WTC11 (cell line): ENCODE measurements at regions not wholly inside any gene's neighbourhood (a gene's known extent, or its start where the extent isn't known, plus 50 kb on each side); places are given as distances from the start of the nearest gene placed in this dataset.

Experiments
- ATAC-seq: fragments of 200-7000 bp; cut with Tn5 transposase; 2 replicates; pipeline ENCODE4 v1.10.0; 2021; ENCODE audit warnings: mild to moderate bottlenecking, moderate library complexity
- CTCF ChIA-PET: fragments of 300-600 bp; sonication (Branson Sonifier 250); formaldehyde crosslinking; loops from one replicate; lab custom pipeline; 2021; ENCODE audit warnings: antibody characterized with exemption; lab: Charles Lee
- POLR2A ChIA-PET: fragments of 350-600 bp; sonication (Branson Sonifier 250); formaldehyde crosslinking; loops from one replicate; lab custom pipeline; 2021; ENCODE audit warnings: antibody characterized with exemption; lab: Charles Lee
- DNase-seq: peaks from one replicate; pipeline ENCODE4 v3.0.0; 2021; ENCODE audit warnings: low spot score
- H3K27ac Mint-ChIP-seq: 2 replicates; pipeline ENCODE4 v1.8.0; 2021; ENCODE audit warnings: mixed read lengths
- H3K27me3 Mint-ChIP-seq: 2 replicates; pipeline ENCODE4 v1.8.0; 2021; ENCODE audit warnings: low read depth, mild to moderate bottlenecking, moderate library complexity, mixed read lengths
- H3K36me3 Mint-ChIP-seq: 2 replicates; pipeline ENCODE4 v1.8.0; 2021; ENCODE audit warnings: mixed read lengths
- H3K4me1 Mint-ChIP-seq: 2 replicates; pipeline ENCODE4 v1.8.0; 2022; ENCODE audit warnings: mixed read lengths
- H3K4me3 Mint-ChIP-seq: 2 replicates; pipeline ENCODE4 v1.8.0; 2021; ENCODE audit warnings: mild to moderate bottlenecking, moderate library complexity, mixed read lengths
- H3K9me3 Mint-ChIP-seq: 2 replicates; pipeline ENCODE4 v1.8.0; 2021; ENCODE audit warnings: mixed read lengths
- ARID4B ChIP-seq: sonication (generic); formaldehyde crosslinking; IDR thresholded peaks from 2 replicates; pipeline ENCODE4 v1.8.0; 2023; ENCODE audit warnings: missing genetic modification reagents, mild to moderate bottlenecking, borderline replicate concordance
- CDX4 ChIP-seq: fragments of 250-450 bp; sonication (Bioruptor Pico); IDR thresholded peaks from 2 replicates; pipeline ENCODE4 v1.9.0; 2021; ENCODE audit warnings: moderate library complexity, mild to moderate bottlenecking, inconsistent platforms, borderline replicate concordance
- CREB1 ChIP-seq: sonication (generic); formaldehyde crosslinking; IDR thresholded peaks from 2 replicates; pipeline ENCODE4 v1.8.0; 2023; ENCODE audit warnings: mild to moderate bottlenecking, missing genetic modification reagents
- CTCF ChIP-seq: fragments of 200-600 bp; IDR thresholded peaks from 2 replicates; pipeline ENCODE4 v1.8.0; 2022; ENCODE audit warnings: antibody characterized with exemption
- E2F1 ChIP-seq: sonication (generic); formaldehyde crosslinking; IDR thresholded peaks from 2 replicates; pipeline ENCODE4 v1.8.0; 2022; ENCODE audit warnings: mild to moderate bottlenecking, missing genetic modification reagents
- FOXP1 ChIP-seq: sonication (generic); formaldehyde crosslinking; IDR thresholded peaks from 2 replicates; pipeline ENCODE4 v1.8.0; 2022; ENCODE audit warnings: missing genetic modification reagents, mild to moderate bottlenecking, moderate library complexity, borderline replicate concordance
- GABPB1 ChIP-seq: sonication (generic); formaldehyde crosslinking; IDR thresholded peaks from 2 replicates; pipeline ENCODE4 v1.8.1; 2023; ENCODE audit warnings: mild to moderate bottlenecking, missing genetic modification reagents
- IRF2 ChIP-seq: sonication (generic); formaldehyde crosslinking; IDR thresholded peaks from 2 replicates; pipeline ENCODE4 v1.8.0; 2022; ENCODE audit warnings: low read depth, missing genetic modification reagents, borderline replicate concordance
- KAT7 ChIP-seq: sonication (generic); formaldehyde crosslinking; IDR thresholded peaks from 2 replicates; pipeline ENCODE4 v1.8.1; 2023; ENCODE audit warnings: missing genetic modification reagents, mild to moderate bottlenecking, borderline replicate concordance
- MLX ChIP-seq: sonication (generic); formaldehyde crosslinking; IDR thresholded peaks from 2 replicates; pipeline ENCODE4 v1.8.1; 2023; ENCODE audit warnings: mild to moderate bottlenecking, missing genetic modification reagents, moderate library complexity
- NFATC4 ChIP-seq: fragments of 250-450 bp; sonication (Bioruptor Pico); IDR thresholded peaks from 2 replicates; pipeline ENCODE4 v1.9.0; 2021; ENCODE audit warnings: mild to moderate bottlenecking
- NR3C1 ChIP-seq: sonication (generic); formaldehyde crosslinking; conservative IDR thresholded peaks from 2 replicates; pipeline ENCODE4 v1.8.1; 2023; ENCODE audit warnings: low read depth, mild to moderate bottlenecking, missing genetic modification reagents
- PRRX2 ChIP-seq: fragments of 250-450 bp; sonication (Bioruptor Pico); IDR thresholded peaks from 2 replicates; pipeline ENCODE4 v1.8.0; 2021; ENCODE audit warnings: mild to moderate bottlenecking
- RELA ChIP-seq: sonication (generic); formaldehyde crosslinking; IDR thresholded peaks from 2 replicates; pipeline ENCODE4 v1.8.1; 2022; ENCODE audit warnings: missing genetic modification reagents, mild to moderate bottlenecking, borderline replicate concordance
- RORB ChIP-seq: fragments of 250-450 bp; sonication (Bioruptor Pico); IDR thresholded peaks from 2 replicates; pipeline ENCODE4 v1.9.0; 2021; ENCODE audit warnings: mild to moderate bottlenecking
- STAT6 ChIP-seq: sonication (generic); formaldehyde crosslinking; conservative IDR thresholded peaks from 2 replicates; pipeline ENCODE4 v1.8.1; 2023; ENCODE audit warnings: mild to moderate bottlenecking, low read depth, missing genetic modification reagents, moderate library complexity
- TEAD1 ChIP-seq: sonication (generic); formaldehyde crosslinking; IDR thresholded peaks from 2 replicates; pipeline ENCODE4 v1.8.0; 2022; ENCODE audit warnings: mild to moderate bottlenecking, missing genetic modification reagents
- TP53 ChIP-seq: sonication (generic); formaldehyde crosslinking; IDR thresholded peaks from 2 replicates; pipeline ENCODE4 v1.8.1; 2023; ENCODE audit warnings: mild to moderate bottlenecking, missing genetic modification reagents
- ZNF232 ChIP-seq: sonication (generic); formaldehyde crosslinking; IDR thresholded peaks from 2 replicates; pipeline ENCODE4 v1.8.0; 2022; ENCODE audit warnings: mild to moderate bottlenecking, missing genetic modification reagents
- ZNF512 ChIP-seq: sonication (generic); formaldehyde crosslinking; IDR thresholded peaks from 2 replicates; pipeline ENCODE4 v1.8.1; 2022; ENCODE audit warnings: missing genetic modification reagents, borderline replicate concordance
- ZNF671 ChIP-seq: fragments of 250-450 bp; sonication (Bioruptor Pico); IDR thresholded peaks from 2 replicates; pipeline ENCODE4 v1.8.0; 2021; ENCODE audit warnings: mild to moderate bottlenecking
- ZSCAN18 ChIP-seq: fragments of 250-450 bp; sonication (Bioruptor Pico); IDR thresholded peaks from 2 replicates; pipeline ENCODE4 v2.1.2; 2022; ENCODE audit warnings: mild to moderate bottlenecking, moderate library complexity

GRCh38 chr2:16764487-16764886 is 98.9 kb upstream of the CYRIA start:
- Mint-ChIP-seq H3K27ac (no peak overlapping the region), H3K36me3 (peaks cover 9% of the 10 kb centered on the region), H3K4me1 (peaks cover 9% of the 10 kb centered on the region), H3K27me3 (no peaks in the 10 kb centered on the region; the same call in none of the 2 replicates), H3K9me3 (peaks cover 15% of the 10 kb centered on the region), H3K4me3 (no peak overlapping the region)
- no peak for ATAC-seq
- ChIA-PET CTCF (no interaction called here), POLR2A (no interaction called here)
- no peak for DNase-seq
- TF ChIP-seq NR3C1 (CRISPR knock-in tag) (no peak), ZNF232 (no peak), ZNF671 (CRISPR knock-in tag) (no peak), GABPB1 (CRISPR knock-in tag) (no peak), CREB1 (no peak), CDX4 (no peak), PRRX2 (CRISPR knock-in tag) (no peak), TEAD1 (no peak), MLX (CRISPR knock-in tag) (no peak), NFATC4 (CRISPR knock-in tag) (no peak), RORB (CRISPR knock-in tag) (no peak), CTCF (no peak), STAT6 (CRISPR knock-in tag) (no peak)

- no peak for TF ChIP-seq IRF2 (CRISPR knock-in tag)
- TF ChIP-seq FOXP1 (CRISPR knock-in tag) = no peak
- TF ChIP-seq ARID4B (CRISPR knock-in tag) = no peak
- no peak for TF ChIP-seq E2F1 (CRISPR knock-in tag)
- TF ChIP-seq KAT7 = no peak
- no peak for TF ChIP-seq RELA (CRISPR knock-in tag)
- TF ChIP-seq RORB (CRISPR knock-in tag) = no peak
- TF ChIP-seq ZSCAN18 (CRISPR knock-in tag) = no peak
- TF ChIP-seq TP53 = no peak
- no peak for TF ChIP-seq CREB1
- TF ChIP-seq ZNF512 (CRISPR knock-in tag) = no peak
- Mint-ChIP-seq H3K27me3 (no peaks in the 10 kb centered on the region; the same call in none of the 2 replicates), H3K4me1 (peaks cover 9% of the 10 kb centered on the region), H3K9me3 (peaks cover 15% of the 10 kb centered on the region), H3K27ac (no peak overlapping the region), H3K36me3 (peaks cover 9% of the 10 kb centered on the region), H3K4me3 (no peak overlapping the region)
- ChIA-PET POLR2A (no interaction called here), CTCF (no interaction called here)
- ATAC-seq (no peak; the same call in 1 of the 2 replicates), DNase-seq (no peak)
Observed at GRCh38 chr2:16763493-16763899, 97.9 kb upstream of the CYRIA start.
